K562 (cell line): ENCODE measurements at regions not wholly inside any gene's neighbourhood (a gene's known extent, or its start where the extent isn't known, plus 50 kb on each side); places are given as distances from the start of the nearest gene placed in this dataset.

Experiments used
- ATAC-seq: fragments of 200-7000 bp; cut with Tn5 transposase; 3 replicates; pipeline ENCODE4 v1.9.1; 2020; ENCODE audit warnings: moderate library complexity
- BruUV-seq: library from RNA; stranded (reverse); fragments of 400-500 nt; replicated peaks from 2 replicates; lab custom pipeline; 2021; lab: Mats Ljungman, UMichigan
- CTCF ChIA-PET: fragments of 300-600 bp; formaldehyde crosslinking; extraction: SDS; loops from one replicate; lab custom pipeline; 2021; ENCODE audit warnings: low intra/inter-chr PET ratio; lab: Yijun Ruan, JAX
- POLR2A ChIA-PET: fragments of 300-600, 350-650 bp; sonication (Branson Sonifier 250); formaldehyde crosslinking; extraction: SDS; loops from one replicate; lab custom pipeline; 2021; ENCODE audit warnings: antibody characterized with exemption, inconsistent platforms; lab: Yijun Ruan, JAX
- DNase-seq, 4 experiments: peaks; one replicate each; pipeline versions ENCODE4 v3.0.0 to v3.0.0-alpha.2; 2011 to 2018; ENCODE audit warnings: low spot score in 3 of 4, mixed read lengths in 3 of 4; ENCODE audit errors: extremely low read depth in 1 of 4
- FAIRE-seq: peaks from 2 replicates; lab custom pipeline; 2011; peaks lifted over from hg19 to GRCh38; lab: Jason Lieb, UNC
- H2AFZ ChIP-seq: 2 replicates; pipeline ENCODE4 v1.6.0; 2011; ENCODE audit warnings: low read depth, low read length, control low read depth, inconsistent platforms
- H3K27ac ChIP-seq: fragments of 200-600 bp; 3 replicates; pipeline ENCODE4 v1.8.0; 2011; ENCODE audit warnings: low read depth, mild to moderate bottlenecking, control low read depth, inconsistent platforms, low read length, moderate library complexity, mixed read lengths; ENCODE audit errors: extremely low read depth
- H3K27me3 ChIP-seq, 2 experiments: fragments of 300-600 bp in 1 of 2; 2 replicates in 1 of 2; 3 replicates in 1 of 2; pipeline versions ENCODE4 v1.6.0 to v1.8.0; 2011; ENCODE audit warnings: inconsistent platforms in 2 of 2, low read length in 2 of 2, mild to moderate bottlenecking in 1 of 2, mixed read lengths in 1 of 2, moderate library complexity in 1 of 2; ENCODE audit not compliant: control insufficient read depth in 2 of 2, insufficient read depth in 2 of 2
- H3K36me3 ChIP-seq: fragments of 300-600 bp; 3 replicates; pipeline ENCODE4 v1.8.0; 2011; ENCODE audit warnings: mild to moderate bottlenecking, low read length, inconsistent platforms; ENCODE audit not compliant: control insufficient read depth, insufficient read depth
- H3K4me1 ChIP-seq, 2 experiments: fragments of 200-600 bp in 1 of 2; replicated peaks in 1 of 2; 2 replicates in 1 of 2; 3 replicates in 1 of 2; pipeline versions ENCODE4 v1.5.1 to v1.8.0; 2011; ENCODE audit warnings: inconsistent platforms in 2 of 2, low read length in 2 of 2, mild to moderate bottlenecking in 1 of 2, mixed read lengths in 1 of 2, moderate library complexity in 1 of 2; ENCODE audit not compliant: control insufficient read depth in 2 of 2, insufficient read depth in 2 of 2
- H3K4me2 ChIP-seq: 2 replicates; pipeline ENCODE4 v1.6.1; 2011; ENCODE audit warnings: low read length, control low read depth, inconsistent platforms, mixed read lengths; ENCODE audit not compliant: insufficient read depth
- H3K4me3 ChIP-seq: fragments of 200-600 bp; sonication (generic), shearing (Covaris generic); 2 replicates; pipeline ENCODE4 v1.5.1; 2016; ENCODE audit warnings: control low read depth, inconsistent platforms
- H3K79me2 ChIP-seq: fragments of 200-600 bp; 3 replicates; pipeline ENCODE4 v1.8.0; 2011; ENCODE audit warnings: low read length, inconsistent platforms; ENCODE audit not compliant: control insufficient read depth, insufficient read depth
- H3K9ac ChIP-seq, 2 experiments: 2 replicates each; pipeline versions ENCODE4 v1.6.0 to v1.6.1; 2011; ENCODE audit warnings: low read depth in 2 of 2, low read length in 2 of 2, control low read depth in 1 of 2, inconsistent platforms in 1 of 2, mild to moderate bottlenecking in 1 of 2, mixed read lengths in 1 of 2; ENCODE audit not compliant: insufficient read depth in 1 of 2
- H3K9me1 ChIP-seq: one replicate; pipeline ENCODE4 v1.6.0; 2011; ENCODE audit warnings: inconsistent platforms, mild to moderate bottlenecking, low read length, moderate library complexity; ENCODE audit not compliant: control insufficient read depth, insufficient read depth
- H3K9me3 ChIP-seq: replicated peaks from 2 replicates; pipeline ENCODE4 v1.5.1; 2011; ENCODE audit warnings: low read depth, low read length, inconsistent platforms; ENCODE audit not compliant: control insufficient read depth, insufficient read depth
- H4K20me1 ChIP-seq: replicated peaks from 2 replicates; pipeline ENCODE4 v1.6.1; 2011; ENCODE audit warnings: low read length, inconsistent platforms, mixed read lengths; ENCODE audit not compliant: control insufficient read depth, insufficient read depth
- CBFA2T3 ChIP-seq: fragments of 450-650 bp; IDR thresholded peaks from 2 replicates; pipeline ENCODE4 v1.6.1; 2017
- DIDO1 ChIP-seq: fragments of 450-650 bp; IDR thresholded peaks from 2 replicates; pipeline ENCODE4 v1.6.1; 2016; ENCODE audit warnings: low read depth, missing biosample characterization, missing genetic modification characterization
- E2F3 ChIP-seq: fragments of 250-450 bp; sonication (Bioruptor Pico); IDR thresholded peaks from 2 replicates; pipeline ENCODE4 v1.4.0; 2020; ENCODE audit warnings: mild to moderate bottlenecking
- GABPA ChIP-seq: fragments of 200-800 bp; sonication (Bioruptor generic); conservative IDR thresholded peaks from 2 replicates; pipeline ENCODE4 v1.6.1; 2016; ENCODE audit warnings: low read depth, missing genetic modification characterization, missing compliant biosample characterization
- RFX5 ChIP-seq: IDR thresholded peaks from 2 replicates; pipeline ENCODE4 v1.6.1; 2011; ENCODE audit warnings: low read depth, mild to moderate bottlenecking, improper control_type of control experiment, low read length
- TCF15 ChIP-seq: fragments of 250-450 bp; sonication (Bioruptor Pico); IDR thresholded peaks from 2 replicates; pipeline ENCODE4 v1.8.0; 2022; ENCODE audit warnings: moderate library complexity, mild to moderate bottlenecking, inconsistent platforms
- THAP7 ChIP-seq: fragments of 250-450 bp; sonication (Bioruptor Pico); IDR thresholded peaks from 2 replicates; pipeline ENCODE4 v1.5.0; 2021
- TSHZ1 ChIP-seq: fragments of 250-450 bp; sonication (Bioruptor Pico); IDR thresholded peaks from 2 replicates; pipeline ENCODE4 v1.4.0; 2020; ENCODE audit warnings: mild to moderate bottlenecking, moderate library complexity
- ZBTB11 ChIP-seq, 3 experiments: fragments of 200-800 bp in 1 of 3; fragments of 250-450 bp in 1 of 3; fragments of 450-650 bp in 1 of 3; sonication (Bioruptor Pico) in 1 of 3; sonication (Bioruptor generic) in 1 of 3; formaldehyde crosslinking in 1 of 3; IDR thresholded peaks; 2 replicates each; pipeline versions ENCODE4 v1.6.1 to v1.8.0; 2016 to 2022; ENCODE audit warnings: mild to moderate bottlenecking in 2 of 3, missing genetic modification characterization in 2 of 3, missing compliant biosample characterization in 1 of 3, moderate library complexity in 1 of 3
- ZNF133 ChIP-seq: fragments of 250-450 bp; sonication (Bioruptor Pico); IDR thresholded peaks from 2 replicates; pipeline ENCODE4 v1.4.0; 2020; ENCODE audit warnings: mild to moderate bottlenecking
- ZNF217 ChIP-seq: sonication (generic); formaldehyde crosslinking; IDR thresholded peaks from 2 replicates; pipeline ENCODE4 v1.8.0; 2022; ENCODE audit warnings: mild to moderate bottlenecking, missing genetic modification reagents
- ZNF668 ChIP-seq: fragments of 250-450 bp; sonication (Bioruptor Pico); IDR thresholded peaks from 2 replicates; pipeline ENCODE4 v1.8.0; 2022; ENCODE audit warnings: mild to moderate bottlenecking, inconsistent platforms
- WGBS: fragments of 100-300 bp; shearing (Covaris generic); methylation state at CpG from one replicate; pipeline ENCODE4 v1.1.6; 2016; ENCODE audit warnings: low coverage, mixed read lengths; ENCODE audit not compliant: insufficient coverage; ENCODE audit errors: missing lambda C conversion rate; 5-methylcytosine and 5-hydroxymethylcytosine counted together
- in situ Hi-C: fragments of 300-500 bp; cut with MboI; formaldehyde crosslinking; loops from 4 replicates; pipeline ENCODE4 v1.15.0; 2018; ENCODE audit warnings: inconsistent platforms, mixed read lengths
- intact Hi-C: fragments of 100-400 bp; cut with micrococcal nuclease; formaldehyde crosslinking; loops from 2 replicates; pipeline ENCODE4 v1.14.2; 2022
- TF ChIP-seq, protein P1 (sequence below), 3 experiments: fragments of 200-800 bp in 1 of 3; sonication (Bioruptor generic) in 1 of 3; sonication (generic) in 1 of 3; formaldehyde crosslinking in 1 of 3; IDR thresholded peaks; 2 replicates each; pipeline versions ENCODE4 v1.6.1 to v1.8.0; 2016 to 2022; ENCODE audit warnings: mild to moderate bottlenecking in 2 of 3, missing compliant biosample characterization in 2 of 3, missing genetic modification characterization in 2 of 3, missing genetic modification reagents in 1 of 3

- ChIA-PET CTCF (no interaction called here), POLR2A (no interaction called here)
- in situ Hi-C loops: no loop called here
- no peak for FAIRE-seq
- no peak for ATAC-seq
- intact Hi-C loops: no loop called here
- Histone ChIP-seq H3K27me3 (no peaks in the 10 kb centered on the region), H3K36me3 (no peaks in the 10 kb centered on the region), H2AFZ (no peak overlapping the region), H3K4me2 (no peak overlapping the region), H3K9me1 (no peaks in the 10 kb centered on the region), H3K9me3 (no peaks in the 10 kb centered on the region), H3K27ac (no peak overlapping the region), H3K4me1 (no peaks in the 10 kb centered on the region), H3K79me2 (no peaks in the 10 kb centered on the region), H3K9ac (no peak overlapping the region), H3K4me3 (no peak overlapping the region), H4K20me1 (no peaks in the 10 kb centered on the region)
- no TSS peak for BruUV-seq
- no peak for DNase-seq
- WGBS: 0% methylated on average over 1 of the region's 1 CpG
- TF ChIP-seq RFX5 (no peak), THAP7 (CRISPR knock-in tag) (no peak), DIDO1 (tag) (no peak), TCF15 (CRISPR knock-in tag) (no peak), ZNF133 (CRISPR knock-in tag) (no peak), E2F3 (CRISPR knock-in tag) (no peak), ZNF668 (CRISPR knock-in tag) (no peak), ZNF217 (no peak), TSHZ1 (CRISPR knock-in tag) (no peak), GABPA (tag) (no peak), CBFA2T3 (no peak), ZBTB11 (CRISPR knock-in tag; IDR thresholded peaks at IDR 0.05) (no peak)
- TF ChIP-seq, protein P1, sequence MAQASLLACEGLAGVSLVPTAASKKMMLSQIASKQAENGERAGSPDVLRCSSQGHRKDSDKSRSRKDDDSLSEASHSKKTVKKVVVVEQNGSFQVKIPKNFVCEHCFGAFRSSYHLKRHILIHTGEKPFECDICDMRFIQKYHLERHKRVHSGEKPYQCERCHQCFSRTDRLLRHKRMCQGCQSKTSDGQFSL (CRISPR knock-in tag; IDR thresholded peaks at IDR 0.05): no peak
- TF ChIP-seq, protein P1 (tag; IDR thresholded peaks at IDR 0.05): no peak
Measured at GRCh38 chr4:156662921-156663320, 308.7 kb downstream of the PDGFC start.
